Hepatocyte (in vitro differentiated cells): ENCODE measurements at regions not wholly inside any gene's neighbourhood (a gene's known extent, or its start where the extent isn't known, plus 50 kb on each side); places are given as distances from the start of the nearest gene placed in this dataset.

ENCODE experiments used
- DNase-seq: peaks from one replicate; pipeline ENCODE4 v3.0.0-alpha.2; 2016; ENCODE audit warnings: low spot score
- H2AFZ ChIP-seq: fragments of 200-600 bp; sonication (generic); 2 replicates; pipeline ENCODE4 v1.6.0; 2016; ENCODE audit warnings: antibody characterized with exemption, mild to moderate bottlenecking
- H3K27ac ChIP-seq: fragments of 200-600 bp; sonication (generic); 2 replicates; pipeline ENCODE4 v1.5.1; 2016; ENCODE audit warnings: mild to moderate bottlenecking
- H3K27me3 ChIP-seq: fragments of 200-600 bp; sonication (generic); 2 replicates; pipeline ENCODE4 v1.6.1; 2016
- H3K36me3 ChIP-seq: fragments of 200-600 bp; sonication (generic); replicated peaks from 2 replicates; pipeline ENCODE4 v1.5.1; 2016; ENCODE audit warnings: low read depth; ENCODE audit not compliant: insufficient read depth
- H3K4me1 ChIP-seq: fragments of 200-600 bp; sonication (generic); 2 replicates; pipeline ENCODE4 v1.5.1; 2016; ENCODE audit warnings: mild to moderate bottlenecking, moderate library complexity; ENCODE audit not compliant: insufficient read depth
- H3K4me2 ChIP-seq: fragments of 200-600 bp; sonication (generic); 2 replicates; pipeline ENCODE4 v1.6.0; 2016
- H3K4me3 ChIP-seq: fragments of 200-600 bp; sonication (generic); 2 replicates; pipeline ENCODE4 v1.5.1; 2016; ENCODE audit warnings: mild to moderate bottlenecking
- H3K79me2 ChIP-seq: fragments of 200-600 bp; sonication (generic); 2 replicates; pipeline ENCODE4 v1.6.0; 2017; ENCODE audit warnings: mild to moderate bottlenecking
- H3K9me2 ChIP-seq: fragments of 200-600 bp; sonication (generic); replicated peaks from 2 replicates; pipeline ENCODE4 v1.6.0; 2017; ENCODE audit warnings: mild to moderate bottlenecking; ENCODE audit not compliant: insufficient read depth
- H3K9me3 ChIP-seq: fragments of 200-600 bp; sonication (generic); 2 replicates; pipeline ENCODE4 v1.5.1; 2016; ENCODE audit warnings: low read depth, mild to moderate bottlenecking
- H4K20me1 ChIP-seq: fragments of 200-600 bp; sonication (generic); 2 replicates; pipeline ENCODE4 v1.6.0; 2016; ENCODE audit warnings: mild to moderate bottlenecking; ENCODE audit not compliant: insufficient read depth, poor library complexity, severe bottlenecking
- EZH2 ChIP-seq: fragments of 200-600 bp; sonication (generic); IDR thresholded peaks from 2 replicates; pipeline ENCODE4 v1.6.1; 2016; ENCODE audit warnings: antibody characterized with exemption, mild to moderate bottlenecking, borderline replicate concordance
- EZH2phosphoT487 ChIP-seq: fragments of 200-600 bp; sonication (generic); IDR thresholded peaks from one replicate; pipeline ENCODE4 v1.6.1; 2018; ENCODE audit warnings: antibody characterized with exemption, mild to moderate bottlenecking, low read depth, moderate library complexity; ENCODE audit not compliant: unreplicated experiment, severe bottlenecking
- WGBS: methylation state at CpG from one replicate; pipeline ENCODE4 v1.1.6; 2016; ENCODE audit warnings: low lambda C conversion rate; ENCODE audit errors: missing lambda C conversion rate; 5-methylcytosine and 5-hydroxymethylcytosine counted together
- TF ChIP-seq, protein P1 (sequence below): fragments of 200-600 bp; sonication (generic); IDR thresholded peaks from 2 replicates; pipeline ENCODE4 v1.5.1; 2016; ENCODE audit warnings: antibody characterized with exemption, mild to moderate bottlenecking; ENCODE audit not compliant: poor library complexity

DNA sequence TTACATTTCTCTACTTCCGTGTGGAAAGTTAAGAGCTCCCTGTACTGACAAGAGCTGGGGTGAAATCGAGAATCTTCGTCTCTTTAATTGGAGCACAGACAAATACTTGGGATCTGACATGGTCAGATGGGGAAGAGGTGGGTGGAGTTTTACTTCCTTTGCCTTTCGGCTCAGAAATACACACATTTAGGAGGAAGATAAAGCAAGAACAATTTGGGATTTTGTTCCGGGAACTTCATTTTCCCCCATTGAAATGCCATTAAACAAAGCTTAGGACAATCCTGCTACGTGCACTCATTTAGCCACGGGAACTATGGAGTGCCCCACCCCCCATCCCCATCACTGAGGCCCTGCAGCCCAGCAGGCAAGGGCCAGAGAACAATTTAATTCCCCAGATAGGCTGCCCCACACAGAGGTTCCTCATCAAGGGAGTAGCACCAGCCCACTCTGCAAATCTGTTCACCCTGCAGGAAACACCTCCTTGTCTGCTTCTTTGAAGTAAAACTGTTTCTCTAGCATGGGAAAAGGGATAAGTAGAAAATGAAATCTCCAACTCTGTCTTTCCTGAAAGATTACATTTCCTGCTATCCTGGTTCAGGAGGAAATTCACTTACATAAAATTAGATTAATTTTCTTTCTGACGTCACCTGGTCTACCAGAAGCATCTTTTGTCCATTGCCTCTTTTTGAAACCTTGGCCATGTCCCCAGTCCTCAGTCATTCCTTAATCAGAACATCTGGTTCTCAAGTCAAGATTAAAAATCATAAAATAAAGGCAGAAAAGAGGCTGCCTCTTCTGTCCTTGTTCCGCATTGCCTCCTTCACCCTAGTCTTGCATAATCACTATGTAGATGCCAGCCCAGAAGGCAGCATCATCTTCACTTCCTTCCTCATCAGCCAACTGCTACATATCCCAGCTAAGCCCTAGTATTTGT, 206.4 kb downstream of the ENC1 start:
- H3K9me2 ChIP-seq: no peaks in the 10 kb centered on the region
- 57% methylated on average over 9 of the region's 9 CpGs for WGBS
- H3K36me3 ChIP-seq: no peaks in the 10 kb centered on the region
- no peaks in the 10 kb centered on the region for H3K79me2 ChIP-seq
- no peak overlapping the region for H2AFZ ChIP-seq
- H3K27me3 ChIP-seq: no peaks in the 10 kb centered on the region
- H3K4me1 ChIP-seq: peaks cover 2% of the 10 kb centered on the region
- no peak overlapping the region for H3K27ac ChIP-seq
- no peak overlapping the region for H3K4me3 ChIP-seq
- TF ChIP-seq EZH2 (no peak), EZH2phosphoT487 (no peak)
- TF ChIP-seq, protein P1, sequence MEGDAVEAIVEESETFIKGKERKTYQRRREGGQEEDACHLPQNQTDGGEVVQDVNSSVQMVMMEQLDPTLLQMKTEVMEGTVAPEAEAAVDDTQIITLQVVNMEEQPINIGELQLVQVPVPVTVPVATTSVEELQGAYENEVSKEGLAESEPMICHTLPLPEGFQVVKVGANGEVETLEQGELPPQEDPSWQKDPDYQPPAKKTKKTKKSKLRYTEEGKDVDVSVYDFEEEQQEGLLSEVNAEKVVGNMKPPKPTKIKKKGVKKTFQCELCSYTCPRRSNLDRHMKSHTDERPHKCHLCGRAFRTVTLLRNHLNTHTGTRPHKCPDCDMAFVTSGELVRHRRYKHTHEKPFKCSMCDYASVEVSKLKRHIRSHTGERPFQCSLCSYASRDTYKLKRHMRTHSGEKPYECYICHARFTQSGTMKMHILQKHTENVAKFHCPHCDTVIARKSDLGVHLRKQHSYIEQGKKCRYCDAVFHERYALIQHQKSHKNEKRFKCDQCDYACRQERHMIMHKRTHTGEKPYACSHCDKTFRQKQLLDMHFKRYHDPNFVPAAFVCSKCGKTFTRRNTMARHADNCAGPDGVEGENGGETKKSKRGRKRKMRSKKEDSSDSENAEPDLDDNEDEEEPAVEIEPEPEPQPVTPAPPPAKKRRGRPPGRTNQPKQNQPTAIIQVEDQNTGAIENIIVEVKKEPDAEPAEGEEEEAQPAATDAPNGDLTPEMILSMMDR: no peak
- no peak for DNase-seq
- H3K4me2 ChIP-seq: peak overlapping the region; percentile 6
- H3K9me3 ChIP-seq: no peaks in the 10 kb centered on the region
- no peaks in the 10 kb centered on the region for H4K20me1 ChIP-seq

DNA sequence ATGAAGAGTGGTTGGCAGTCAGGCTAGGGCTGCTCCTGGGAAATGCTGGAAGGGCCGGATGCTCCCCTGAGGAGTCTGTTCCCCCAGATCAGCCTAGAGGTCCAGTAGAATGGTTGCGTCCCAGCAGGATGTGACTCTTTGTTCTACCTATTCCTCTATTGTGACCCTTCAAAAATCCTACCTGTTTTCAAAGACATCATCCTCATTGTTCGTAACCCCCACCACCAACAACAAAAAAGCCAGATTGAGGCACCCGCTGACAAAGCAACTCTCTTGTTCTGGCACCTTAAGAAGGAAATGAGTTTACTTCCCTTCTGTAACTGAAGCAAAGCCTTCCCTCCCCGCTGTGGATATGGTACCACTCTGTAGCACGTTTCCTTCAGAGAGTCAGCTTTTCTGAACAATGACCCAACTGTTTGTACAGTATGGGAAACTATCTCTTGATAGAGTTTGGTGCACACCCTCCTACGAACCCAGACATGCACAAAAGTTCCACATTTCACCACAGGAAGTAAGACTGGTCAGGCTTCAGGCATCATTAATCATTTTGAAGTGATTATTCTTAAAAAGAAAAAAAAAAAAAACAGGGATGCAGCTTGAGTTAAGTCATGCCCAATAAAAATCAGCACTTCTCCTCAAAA, 207.2 kb downstream of the ENC1 start:
- H3K79me2 ChIP-seq: no peaks in the 10 kb centered on the region
- 67% methylated on average over 7 of the region's 7 CpGs for WGBS
- H3K27me3 ChIP-seq: no peaks in the 10 kb centered on the region
- no peaks in the 10 kb centered on the region for H3K9me2 ChIP-seq
- no peak overlapping the region for H2AFZ ChIP-seq
- no peak overlapping the region for H3K4me3 ChIP-seq
- no peaks in the 10 kb centered on the region for H3K9me3 ChIP-seq
- DNase-seq: no peak
- H3K36me3 ChIP-seq: no peaks in the 10 kb centered on the region
- no peaks in the 10 kb centered on the region for H4K20me1 ChIP-seq
- peaks cover 2% of the 10 kb centered on the region for H3K4me1 ChIP-seq
- TF ChIP-seq EZH2 (no peak), EZH2phosphoT487 (no peak)
- TF ChIP-seq, protein P1: no peak
- H3K27ac ChIP-seq: no peak overlapping the region
- H3K4me2 ChIP-seq: peak overlapping the region; percentile 6

DNA sequence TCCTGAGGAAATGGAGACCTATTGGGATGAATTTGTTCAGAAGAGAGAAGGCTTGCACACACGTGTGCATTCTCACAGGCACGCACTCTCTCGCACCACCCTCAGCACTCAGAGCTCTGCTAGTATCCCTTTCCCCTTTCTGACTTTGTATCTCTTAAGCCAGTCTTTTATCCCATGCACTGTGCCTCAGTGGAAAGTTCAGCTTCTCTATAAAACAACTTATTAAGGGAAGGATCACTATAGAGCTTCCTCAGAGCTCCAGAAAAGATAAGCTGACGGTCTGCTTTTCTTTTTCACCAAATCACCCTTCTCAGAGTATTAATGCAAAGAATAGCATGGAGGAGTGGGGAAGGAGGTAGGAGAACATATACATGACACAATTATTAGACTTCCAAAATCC, 207.8 kb downstream of the ENC1 start:
- Histone ChIP-seq H2AFZ (no peak overlapping the region), H3K4me1 (peaks cover 2% of the 10 kb centered on the region), H3K4me3 (no peak overlapping the region), H3K36me3 (no peaks in the 10 kb centered on the region), H4K20me1 (no peaks in the 10 kb centered on the region), H3K9me3 (no peaks in the 10 kb centered on the region), H3K27ac (no peak overlapping the region), H3K79me2 (no peaks in the 10 kb centered on the region), H3K9me2 (no peaks in the 10 kb centered on the region), H3K4me2 (no peak overlapping the region), H3K27me3 (no peaks in the 10 kb centered on the region)
- 70% methylated on average over 4 of the region's 4 CpGs for WGBS
- TF ChIP-seq EZH2phosphoT487 (no peak), EZH2 (no peak)
- TF ChIP-seq, protein P1: no peak
- no peak for DNase-seq
